ENCODE measurements at regions not wholly inside any gene's neighbourhood (a gene's known extent, or its start where the extent isn't known, plus 50 kb on each side); places are given as distances from the start of the nearest gene placed in this dataset.

DNA sequence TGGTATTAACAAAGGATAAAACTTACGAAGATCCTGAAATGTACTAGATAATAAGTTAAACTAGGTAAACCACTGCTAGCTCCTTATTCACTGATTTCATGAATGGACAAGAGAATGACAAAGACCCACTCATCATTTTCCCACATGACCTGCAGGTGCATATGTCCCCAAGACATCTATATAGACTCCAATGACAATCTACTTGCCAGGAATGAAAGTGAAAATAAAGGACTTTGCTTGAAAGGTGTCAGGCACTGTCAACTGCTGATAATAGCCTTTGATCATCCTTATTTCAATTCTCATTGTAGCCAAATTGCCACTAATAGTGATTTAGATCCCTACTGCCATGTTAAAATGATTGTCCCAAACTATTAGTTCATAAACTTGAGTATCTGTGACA lies 321.8 kb downstream of the HACE1 start:
- H3K27ac ChIP-seq, result no peak overlapping the region
- H3K36me3 ChIP-seq, result no peaks in the 10 kb centered on the region
- H3K4me3 ChIP-seq, result no peak overlapping the region
- no peak for TF ChIP-seq Cebpa-rat (IDR thresholded peaks at IDR 0.05)
- H3K4me1 ChIP-seq, result peaks cover 0 to 40% (median 3%) of the 10 kb centered on the region in 10 experiments; a peak in 10 of 20 replicates
- H3K9ac ChIP-seq, result no peak overlapping the region
- H3K9me3 ChIP-seq (replicated peaks in 1 of 11), result 0 out of 22 replicates have a peak, but pooled peaks cover 0 to 4% (median 0%) of the 10 kb centered on the region in 11 experiments
- H3K27me3 ChIP-seq, result no peaks in the 10 kb centered on the region
- H3K4me2 ChIP-seq, result no peak overlapping the region
- no peaks in the 10 kb centered on the region for H4K20me1 ChIP-seq

DNA sequence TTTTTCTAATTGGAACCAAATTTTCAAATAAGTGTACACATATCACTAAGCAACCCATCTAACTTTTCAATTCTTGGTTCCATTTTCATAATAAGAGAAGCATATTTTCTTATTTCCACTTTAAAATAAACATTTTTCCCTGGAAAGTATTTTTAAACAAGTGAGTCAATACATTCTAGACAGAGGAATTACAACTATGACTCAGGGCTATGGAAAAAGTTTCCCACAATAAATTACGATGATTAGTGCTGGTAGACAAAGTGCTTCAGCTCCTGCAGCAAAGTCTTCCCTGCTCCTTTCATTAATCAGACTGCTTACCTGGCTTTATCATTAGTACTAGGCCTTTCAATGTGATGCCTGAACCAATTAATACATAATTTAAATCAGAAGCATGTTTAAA lies 322.5 kb downstream of the HACE1 start:
- Histone ChIP-seq H3K36me3 (no peaks in the 10 kb centered on the region), H3K4me3 (no peak overlapping the region), H4K20me1 (no peaks in the 10 kb centered on the region), H3K27ac (no peak overlapping the region), H3K9me3 (replicated peaks in 1 of 11) (0 out of 22 replicates have a peak, but pooled peaks cover 0 to 4% (median 0%) of the 10 kb centered on the region in 11 experiments), H3K27me3 (no peaks in the 10 kb centered on the region), H3K9ac (no peak overlapping the region), H3K4me2 (0 out of 22 replicates have a peak overlapping the region, but pooled peaks of 1 of the 11 experiments have one; percentile 23), H3K4me1 (peaks cover 0 to 45% (median 6%) of the 10 kb centered on the region in 10 experiments; a peak in 10 of 20 replicates)
- no peak for TF ChIP-seq Cebpa-rat (IDR thresholded peaks at IDR 0.05)

DNA sequence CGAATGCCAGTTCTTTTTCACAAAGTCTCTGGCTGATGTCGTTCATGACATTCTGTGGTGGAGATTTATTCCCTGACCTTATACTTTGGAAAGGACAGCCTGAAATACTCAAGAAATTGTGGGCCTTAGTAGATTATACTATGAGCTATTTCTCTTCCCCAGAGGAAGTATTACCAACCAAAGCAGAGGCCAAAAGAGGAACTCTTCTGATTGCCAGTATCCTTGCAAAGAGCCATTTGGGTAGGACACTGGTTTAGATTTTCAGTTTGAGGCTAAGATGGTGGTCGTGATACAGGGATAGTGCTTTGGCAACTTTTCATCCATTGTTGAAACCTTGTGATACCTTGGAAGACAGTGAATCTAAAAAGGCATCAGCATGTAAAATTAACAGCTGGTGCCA lies 327.3 kb downstream of the HACE1 start:
- no peaks in the 10 kb centered on the region for H3K36me3 ChIP-seq

DNA sequence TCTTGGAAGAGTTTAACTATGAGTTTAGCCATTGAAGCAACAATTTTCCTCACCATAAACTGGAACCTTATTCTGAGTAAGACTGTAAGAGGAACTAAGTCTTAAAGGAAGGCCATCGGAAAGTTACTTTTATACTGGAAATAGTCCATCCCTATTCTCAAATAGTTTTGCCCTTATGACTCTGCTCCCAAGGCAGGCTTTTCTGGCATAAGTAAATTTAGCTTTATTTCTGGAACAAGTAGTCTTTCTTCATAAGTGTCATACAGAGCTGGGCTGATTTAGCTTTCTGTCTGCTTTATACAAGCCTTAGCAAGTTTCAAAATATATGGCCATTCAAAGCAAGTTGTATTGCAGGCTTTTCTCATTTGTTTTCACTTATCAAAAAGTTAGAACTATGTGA lies 328.1 kb downstream of the HACE1 start:
- no peaks in the 10 kb centered on the region for H3K27me3 ChIP-seq
- TF ChIP-seq Cebpa-rat (IDR thresholded peaks at IDR 0.05), result no peak
- H3K9ac ChIP-seq, result no peak overlapping the region
- H3K4me3 ChIP-seq, result no peak overlapping the region
- H3K4me1 ChIP-seq, result peaks cover 12 to 64% (median 21%) of the 10 kb centered on the region in 10 experiments
- peak overlapping the region in 4 of 11 experiments; percentile 4 to 64 (median 46); a peak in 4 of 22 replicates for H3K27ac ChIP-seq
- no peaks in the 10 kb centered on the region for H3K36me3 ChIP-seq
- peak overlapping the region in 4 of 11 experiments; percentile 46 to 66 (median 56); a peak in 6 of 22 replicates for H3K4me2 ChIP-seq
- H3K9me3 ChIP-seq (replicated peaks in 1 of 11), result 0 out of 22 replicates have a peak, but pooled peaks cover 0 to 4% (median 0%) of the 10 kb centered on the region in 11 experiments
- no peaks in the 10 kb centered on the region for H4K20me1 ChIP-seq

More for the DNA sequence above, 327.3 kb downstream of the HACE1 start:
- Histone ChIP-seq H3K9ac (no peak overlapping the region), H3K27me3 (no peaks in the 10 kb centered on the region), H3K4me2 (peak overlapping the region in 6 of 11 experiments; percentile 19 to 66 (median 49); a peak in 10 of 22 replicates), H3K4me3 (no peak overlapping the region), H4K20me1 (no peaks in the 10 kb centered on the region), H3K27ac (peak overlapping the region in 6 of 11 experiments; percentile 4 to 64 (median 36); a peak in 6 of 22 replicates), H3K9me3 (replicated peaks in 1 of 11) (0 out of 22 replicates have a peak, but pooled peaks cover 0 to 4% (median 0%) of the 10 kb centered on the region in 11 experiments), H3K4me1 (peaks cover 4 to 64% (median 13%) of the 10 kb centered on the region in 10 experiments)
- TF ChIP-seq Cebpa-rat (IDR thresholded peaks at IDR 0.05), result no peak

DNA sequence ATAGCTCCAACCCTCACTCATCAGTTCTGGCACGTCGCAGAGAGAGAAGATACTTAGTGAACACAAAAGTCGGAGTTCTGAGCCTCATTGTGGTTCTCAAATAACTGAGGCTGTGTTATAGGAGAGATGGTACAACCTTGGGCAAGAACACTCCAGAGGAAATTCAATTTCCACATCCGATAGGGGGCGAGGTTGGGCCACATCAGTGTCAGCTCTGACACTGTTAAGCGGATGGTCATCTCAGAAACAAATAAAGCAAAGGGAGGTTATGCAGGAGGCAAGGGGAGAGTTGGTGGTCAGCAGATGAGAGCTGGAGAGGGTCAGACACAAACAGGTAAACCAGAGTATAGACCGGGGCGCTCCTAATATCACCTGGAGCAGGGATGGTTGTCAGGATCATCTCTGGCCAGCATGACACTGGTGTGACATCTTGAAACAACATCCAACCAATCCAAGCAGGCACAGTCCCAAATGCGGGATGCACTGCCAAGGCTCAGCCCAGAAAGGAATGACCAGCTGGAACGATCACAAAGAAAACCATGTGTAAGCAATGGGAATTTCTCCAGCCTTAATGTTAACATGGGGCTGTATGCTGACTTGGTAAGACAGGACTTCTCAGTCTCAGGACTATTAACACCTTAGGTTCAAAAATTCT lies 331.8 kb downstream of the HACE1 start:
- no peaks in the 10 kb centered on the region for H3K36me3 ChIP-seq
- no peaks in the 10 kb centered on the region for H4K20me1 ChIP-seq
- H3K9ac ChIP-seq, result peak overlapping the region in 2 of 11 experiments; percentile 43 to 71; a peak in 4 of 22 replicates
- H3K27ac ChIP-seq, result peak overlapping the region in 8 of 11 experiments; percentile 10 to 80 (median 55); a peak in 12 of 22 replicates
- peak overlapping the region; percentile 68 to 94 (median 77) for H3K4me2 ChIP-seq
- H3K9me3 ChIP-seq (replicated peaks in 1 of 11), result no peaks in the 10 kb centered on the region
- H3K4me3 ChIP-seq, result no peak overlapping the region
- no peak for TF ChIP-seq Cebpa-rat (IDR thresholded peaks at IDR 0.05)
- peaks cover 21 to 78% (median 32%) of the 10 kb centered on the region in 10 experiments for H3K4me1 ChIP-seq
- no peaks in the 10 kb centered on the region for H3K27me3 ChIP-seq

DNA sequence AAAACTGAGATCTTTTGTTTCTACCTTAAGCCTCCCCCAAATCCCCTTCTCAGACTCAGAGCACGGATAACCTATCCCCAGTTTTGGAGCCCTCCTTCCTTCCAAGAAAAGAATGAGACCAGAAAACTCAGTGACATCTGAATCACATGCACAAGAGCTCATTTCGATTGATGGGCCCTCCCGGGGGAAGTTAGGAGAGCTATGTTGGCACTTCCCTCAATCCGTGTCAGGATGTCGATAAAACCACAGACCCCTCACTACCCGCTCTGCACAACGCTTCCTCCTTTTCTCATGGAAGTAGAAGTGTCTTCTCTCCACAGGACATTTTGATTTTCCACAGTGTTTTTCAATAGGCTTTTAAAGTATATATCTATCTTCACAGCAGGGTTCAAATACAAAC lies 332.4 kb downstream of the HACE1 start:
- peak overlapping the region in 9 of 11 experiments; percentile 25 to 82 (median 49); a peak in 14 of 22 replicates for H3K9ac ChIP-seq
- H3K4me1 ChIP-seq, result peaks cover 21 to 72% (median 30%) of the 10 kb centered on the region in 10 experiments
- H3K27ac ChIP-seq, result peak overlapping the region in 9 of 11 experiments; percentile 40 to 80 (median 56); a peak in 17 of 22 replicates
- H3K27me3 ChIP-seq, result no peaks in the 10 kb centered on the region
- H3K4me3 ChIP-seq, result peak overlapping the region in 8 of 10 experiments; percentile 7 to 49 (median 40); a peak in 10 of 20 replicates
- no peaks in the 10 kb centered on the region for H4K20me1 ChIP-seq
- TF ChIP-seq Cebpa-rat (IDR thresholded peaks at IDR 0.05), result no peak
- H3K9me3 ChIP-seq (replicated peaks in 1 of 11), result no peaks in the 10 kb centered on the region
- H3K36me3 ChIP-seq, result no peaks in the 10 kb centered on the region
- H3K4me2 ChIP-seq, result peak overlapping the region; percentile 68 to 94 (median 77)

DNA sequence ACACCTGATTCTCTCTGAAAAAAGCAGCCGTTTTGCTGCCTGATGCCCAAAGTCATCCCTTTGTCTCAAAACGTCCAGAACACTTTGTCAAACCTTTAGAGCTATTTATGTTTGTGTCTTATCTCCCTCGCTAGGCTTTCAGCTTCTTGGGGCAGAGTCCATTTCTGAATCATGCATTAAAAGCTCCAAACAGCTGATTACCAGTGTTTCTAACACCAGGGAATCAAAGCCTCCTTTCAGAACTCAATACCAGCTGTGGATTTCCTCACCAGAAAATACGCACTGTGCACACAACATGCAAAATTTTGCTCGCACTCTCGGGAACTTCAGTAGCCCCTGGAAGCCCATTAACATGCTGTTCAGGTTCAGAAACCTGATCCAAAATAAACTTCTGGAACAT lies 333.3 kb downstream of the HACE1 start:
- Histone ChIP-seq H3K4me3 (peak overlapping the region in 6 of 10 experiments; percentile 17 to 49 (median 42); a peak in 10 of 20 replicates), H3K27me3 (no peaks in the 10 kb centered on the region), H3K9ac (peak overlapping the region in 9 of 11 experiments; percentile 25 to 82 (median 49); a peak in 14 of 22 replicates), H3K27ac (peak overlapping the region in 8 of 11 experiments; percentile 43 to 80 (median 60); a peak in 11 of 22 replicates), H3K9me3 (replicated peaks in 1 of 11) (no peaks in the 10 kb centered on the region), H3K4me2 (peak overlapping the region; percentile 68 to 94 (median 77)), H3K36me3 (no peaks in the 10 kb centered on the region), H3K4me1 (peaks cover 21 to 62% (median 26%) of the 10 kb centered on the region in 10 experiments), H4K20me1 (no peaks in the 10 kb centered on the region)
- no peak for TF ChIP-seq Cebpa-rat (IDR thresholded peaks at IDR 0.05)

DNA sequence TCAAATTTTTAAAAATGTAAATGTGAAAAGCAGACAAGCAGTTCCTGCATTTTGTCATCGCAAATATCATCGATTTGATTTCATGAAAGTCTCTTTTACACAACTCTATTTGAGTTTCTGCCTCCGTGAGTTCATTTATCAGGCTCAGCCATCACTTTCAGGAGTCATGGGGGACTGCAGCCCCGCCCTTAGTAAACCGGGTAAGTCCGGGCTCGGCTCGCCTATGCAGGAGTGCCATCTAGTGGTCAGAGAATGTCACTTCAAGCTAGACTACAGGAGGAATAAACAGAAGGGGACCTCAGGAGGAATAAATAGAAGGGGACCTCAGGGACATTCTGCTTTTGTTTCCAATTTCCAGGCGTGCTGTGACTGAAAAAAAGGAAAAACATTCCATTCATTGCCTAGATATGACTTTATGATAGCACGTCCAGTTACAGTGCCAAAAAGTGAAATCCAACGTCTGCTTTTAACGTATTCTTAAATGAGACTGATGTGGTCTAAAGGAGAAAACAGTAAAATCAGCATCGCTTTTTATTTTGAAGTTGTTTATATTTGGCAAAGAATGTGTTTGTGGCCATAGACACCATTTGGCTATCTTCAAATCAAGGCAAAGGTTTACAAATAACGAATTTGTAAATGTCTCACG lies 333.9 kb downstream of the HACE1 start:
- Histone ChIP-seq H4K20me1 (no peaks in the 10 kb centered on the region), H3K9ac (peak overlapping the region in 5 of 11 experiments; percentile 41 to 82 (median 70); a peak in 10 of 22 replicates), H3K4me3 (peak overlapping the region in 4 of 10 experiments; percentile 38 to 49 (median 43); a peak in 6 of 20 replicates), H3K36me3 (no peaks in the 10 kb centered on the region), H3K27me3 (no peaks in the 10 kb centered on the region), H3K4me2 (peak overlapping the region; percentile 68 to 94 (median 77); a peak in 21 of 22 replicates), H3K4me1 (peaks cover 21 to 57% (median 26%) of the 10 kb centered on the region in 10 experiments), H3K9me3 (replicated peaks in 1 of 11) (no peaks in the 10 kb centered on the region), H3K27ac (peak overlapping the region in 7 of 11 experiments; percentile 43 to 80 (median 64); a peak in 8 of 22 replicates)
- no peak for TF ChIP-seq Cebpa-rat (IDR thresholded peaks at IDR 0.05)

DNA sequence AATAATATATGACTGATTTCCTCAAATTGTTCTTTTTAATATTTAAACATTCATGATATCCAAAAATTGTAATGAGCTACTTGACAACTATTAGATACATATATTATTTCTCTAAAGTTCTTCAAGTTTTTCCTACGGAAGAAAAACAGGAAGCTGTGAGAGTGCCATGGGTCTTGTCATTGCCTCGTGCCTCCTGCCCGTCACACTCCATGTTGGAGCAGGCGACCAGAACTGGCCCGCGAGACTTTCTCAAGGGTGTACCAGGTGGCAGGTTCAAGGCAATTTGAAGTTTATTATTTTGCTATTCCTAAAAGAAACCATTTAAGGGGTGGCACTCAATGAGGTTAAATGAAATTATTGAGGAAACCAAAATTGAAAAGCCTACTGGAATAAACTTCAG lies 337.2 kb downstream of the HACE1 start:
- H3K27me3 ChIP-seq, result no peaks in the 10 kb centered on the region
- H3K4me3 ChIP-seq, result no peak overlapping the region
- H3K4me1 ChIP-seq, result peaks cover 17 to 29% (median 20%) of the 10 kb centered on the region in 10 experiments
- TF ChIP-seq Cebpa-rat (IDR thresholded peaks at IDR 0.05), result no peak
- no peak overlapping the region for H3K9ac ChIP-seq
- no peak overlapping the region for H3K27ac ChIP-seq
- no peaks in the 10 kb centered on the region for H3K9me3 ChIP-seq (replicated peaks in 1 of 11)
- H3K36me3 ChIP-seq, result no peaks in the 10 kb centered on the region
- no peaks in the 10 kb centered on the region for H4K20me1 ChIP-seq
- no peak overlapping the region for H3K4me2 ChIP-seq

All from BLaER1 treated with 17β-estradiol and CSF1 and Interleukin-3, amounts not matched to agents 10 nM and 100 nM (cell line).